Colonic mucosa (tissue), 4 donors: ENCODE measurements at regions not wholly inside any gene's neighbourhood (a gene's known extent, or its start where the extent isn't known, plus 50 kb on each side); places are given as distances from the start of the nearest gene placed in this dataset.
"Not testable (repeated sequence)": the region's sequence is repeated elsewhere in the genome, so short reads cannot be mapped to it uniquely, and the experiment has no call there.

ENCODE experiments used
- DNase-seq: peaks from one replicate; pipeline ENCODE4 v3.0.0-alpha.2; 2020
- H3K27ac ChIP-seq: fragments of 200-600 bp; one replicate; pipeline ENCODE4 v1.8.0; 2021
- H3K27me3 ChIP-seq: fragments of 200-600 bp; one replicate; pipeline ENCODE4 v1.8.0; 2021
- H3K36me3 ChIP-seq: fragments of 200-600 bp; one replicate; pipeline ENCODE4 v1.8.0; 2021
- H3K4me1 ChIP-seq: fragments of 200-600 bp; one replicate; pipeline ENCODE4 v1.8.0; 2021; ENCODE audit warnings: mild to moderate bottlenecking
- H3K4me3 ChIP-seq: fragments of 200-600 bp; one replicate; pipeline ENCODE4 v1.8.0; 2021
- H3K9ac ChIP-seq, 2 donors: one replicate each; pipeline ENCODE4 v1.7.0; 2013; ENCODE audit warnings: control low read depth in 2 of 2, low read depth in 2 of 2, low read length in 2 of 2
- H3K9me3 ChIP-seq: fragments of 200-600 bp; one replicate; pipeline ENCODE4 v1.8.0; 2021
- CTCF ChIP-seq: fragments of 200-600 bp; IDR thresholded peaks from one replicate; pipeline ENCODE4 v1.8.0; 2022; ENCODE audit warnings: antibody characterized with exemption, mild to moderate bottlenecking
- intact Hi-C: fragments of 100-400 bp; cut with DNase I; formaldehyde crosslinking; loops from one replicate; pipeline ENCODE4 v1.14.1; 2022
- donor health status: healthy.
- donor health status: DM: no; HTN: no; CAD: no.
- donor health status: DM: no; HTN: no; CAD: no.

DNA sequence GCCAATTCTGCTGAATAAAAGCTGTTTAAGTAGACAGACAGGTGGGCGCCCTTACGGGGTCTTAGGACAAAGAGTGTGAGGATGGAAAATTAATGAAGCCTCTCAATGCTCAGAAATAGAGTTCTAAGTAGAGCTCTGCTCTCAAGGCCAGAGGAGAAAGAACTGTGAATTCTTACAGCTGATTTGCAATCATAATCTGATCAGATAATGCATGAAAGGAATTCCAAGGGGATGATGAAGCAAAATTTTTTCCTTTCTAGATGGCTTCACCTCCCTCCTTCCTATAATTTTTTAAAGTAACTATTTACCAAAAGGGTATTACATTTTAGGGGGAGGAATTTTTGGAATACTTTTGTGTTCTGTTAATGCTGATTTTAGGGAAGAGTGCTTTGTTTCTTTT is 308.1 kb upstream of the HS3ST5 start:
- no peaks in the 10 kb centered on the region for H3K36me3 ChIP-seq
- no peaks in the 10 kb centered on the region for H3K9me3 ChIP-seq
- H3K27ac ChIP-seq, result no peak overlapping the region
- no peak for DNase-seq
- H3K4me1 ChIP-seq, result no peaks in the 10 kb centered on the region
- no peak overlapping the region for H3K4me3 ChIP-seq
- H3K27me3 ChIP-seq, result no peaks in the 10 kb centered on the region
- TF ChIP-seq CTCF, result no peak
- H3K9ac ChIP-seq, result no peak overlapping the region
- intact Hi-C loops, result no loop called here

DNA sequence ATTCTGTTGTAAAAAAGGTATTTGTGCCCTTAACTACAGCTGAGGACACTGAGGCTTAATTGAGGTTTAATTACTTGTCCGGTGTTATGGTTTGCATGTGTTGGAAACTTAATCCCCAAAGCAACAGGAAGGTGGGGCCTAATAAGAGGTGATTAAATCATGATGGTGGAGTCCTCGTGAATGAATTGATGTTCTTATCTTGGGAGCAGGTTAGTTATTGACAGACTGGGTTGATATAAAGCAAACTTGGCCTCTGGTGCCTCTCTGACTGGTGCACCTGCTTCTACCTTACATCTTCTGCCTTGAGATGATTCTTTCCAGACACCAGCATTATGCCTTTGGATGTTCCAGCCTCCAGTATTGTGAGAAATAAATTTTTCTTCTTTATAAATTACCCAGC is 306.5 kb upstream of the HS3ST5 start:
- H3K36me3 ChIP-seq, result no peaks in the 10 kb centered on the region
- no peak overlapping the region for H3K27ac ChIP-seq
- H3K4me1 ChIP-seq, result no peaks in the 10 kb centered on the region
- no peaks in the 10 kb centered on the region for H3K27me3 ChIP-seq
- no peak for TF ChIP-seq CTCF
- no peak overlapping the region for H3K4me3 ChIP-seq
- intact Hi-C loops, result no loop called here
- H3K9ac ChIP-seq, result no peak overlapping the region
- H3K9me3 ChIP-seq, result no peaks in the 10 kb centered on the region
- no peak for DNase-seq

- Histone ChIP-seq H3K27ac (no peak overlapping the region), H3K4me3 (no peak overlapping the region), H3K27me3 (no peaks in the 10 kb centered on the region), H3K4me1 (no peaks in the 10 kb centered on the region), H3K9me3 (no peaks in the 10 kb centered on the region), H3K36me3 (no peaks in the 10 kb centered on the region), H3K9ac (no peak overlapping the region)
- TF ChIP-seq CTCF, result no peak
- DNase-seq, result no peak
- intact Hi-C loops, result no loop called here
Observed at GRCh38 chr6:114648847-114649246, 306.0 kb upstream of the HS3ST5 start.

GRCh38 chr6:114638341-114638740 is 295.5 kb upstream of the HS3ST5 start:
- no peaks in the 10 kb centered on the region for H3K36me3 ChIP-seq

DNA sequence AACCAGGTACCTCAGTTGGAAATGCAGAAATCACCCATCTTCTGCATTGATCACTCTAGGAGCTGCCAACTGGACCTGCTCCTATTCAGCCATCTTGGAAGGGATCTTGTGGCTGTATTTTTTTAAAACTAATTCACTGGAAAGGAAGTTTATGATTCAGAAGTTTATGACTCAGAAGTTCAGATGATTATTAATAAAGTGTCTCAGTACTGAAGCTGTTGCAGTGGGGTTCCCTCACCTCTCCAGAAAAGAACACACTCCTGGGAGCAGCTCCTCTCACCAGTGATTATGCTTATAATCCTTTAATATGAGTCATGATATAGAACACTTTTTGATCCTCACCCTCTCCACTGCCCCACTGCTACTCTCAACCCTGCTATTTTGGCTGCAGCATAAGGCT is 291.2 kb upstream of the HS3ST5 start:
- Histone ChIP-seq H3K4me1 (no peaks in the 10 kb centered on the region), H3K4me3 (no peak overlapping the region), H3K27me3 (no peaks in the 10 kb centered on the region), H3K27ac (no peak overlapping the region), H3K9me3 (no peaks in the 10 kb centered on the region), H3K36me3 (no peaks in the 10 kb centered on the region), H3K9ac (no peak overlapping the region)
- intact Hi-C loops, result no loop called here
- DNase-seq, result no peak
- TF ChIP-seq CTCF, result no peak

More at GRCh38 chr6:114638341-114638740, 295.5 kb upstream of the HS3ST5 start:
- Histone ChIP-seq H3K27ac (no peak overlapping the region), H3K27me3 (no peaks in the 10 kb centered on the region), H3K4me1 (no peaks in the 10 kb centered on the region), H3K9ac (no peak overlapping the region), H3K9me3 (no peaks in the 10 kb centered on the region), H3K4me3 (no peak overlapping the region)
- intact Hi-C loops, result no loop called here
- no peak for DNase-seq
- no peak for TF ChIP-seq CTCF

DNA sequence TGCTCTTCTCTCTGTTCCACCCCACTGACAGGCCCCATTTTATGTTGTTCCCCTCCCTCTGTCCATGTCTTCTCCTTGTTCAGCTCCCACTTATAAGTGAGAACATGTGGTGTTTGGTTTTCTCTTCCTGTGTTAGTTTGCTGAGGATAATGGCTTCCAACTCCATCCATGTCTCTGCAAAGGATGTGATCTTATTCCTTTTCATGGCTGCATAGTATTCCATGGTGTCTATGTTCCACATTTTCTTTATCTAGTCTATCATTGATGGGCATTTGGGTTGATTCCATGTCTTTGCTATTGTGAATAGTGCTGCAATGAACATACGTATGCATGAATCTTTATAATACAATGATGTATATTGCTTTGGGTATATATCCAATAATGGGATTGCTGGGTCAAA is 283.4 kb upstream of the HS3ST5 start:
- H3K27me3 ChIP-seq, H3K27ac ChIP-seq, H3K4me1 ChIP-seq, H3K9me3 ChIP-seq, H3K4me3 ChIP-seq, intact Hi-C loops, H3K36me3 ChIP-seq, H3K9ac ChIP-seq, DNase-seq: not testable (repeated sequence)
